ENCODE measurements at regions not wholly inside any gene's neighbourhood (a gene's known extent, or its start where the extent isn't known, plus 50 kb on each side); places are given as distances from the start of the nearest gene placed in this dataset.

- Histone ChIP-seq H3K4me3 (ENCODE audit: low read depth, low read length) (no peak overlapping the region), H3K27me3 (ENCODE audit: control insufficient read depth, insufficient read depth, low read length) (no peaks in the 10 kb centered on the region), H3K36me3 (ENCODE audit: control insufficient read depth, insufficient read depth, low read length) (no peaks in the 10 kb centered on the region)
- no peak for TF ChIP-seq CTCF (IDR thresholded peaks at IDR 0.05; ENCODE audit: insufficient read depth, low read length, severe bottlenecking)
- DNase-seq (ENCODE audit: low read depth): no peak
- no peak for FAIRE-seq
Observed at GRCh38 chr3:89624494-89624893, 517.1 kb downstream of the EPHA3 start.

GRCh38 chr3:89625945-89626344 lies 518.5 kb downstream of the EPHA3 start:
- DNase-seq (ENCODE audit: low read depth): no peak
- Histone ChIP-seq H3K36me3 (ENCODE audit: control insufficient read depth, insufficient read depth, low read length) (no peaks in the 10 kb centered on the region), H3K27me3 (ENCODE audit: control insufficient read depth, insufficient read depth, low read length) (no peaks in the 10 kb centered on the region), H3K4me3 (ENCODE audit: low read depth, low read length) (no peak overlapping the region)
- FAIRE-seq: no peak
- no peak for TF ChIP-seq CTCF (IDR thresholded peaks at IDR 0.05; ENCODE audit: insufficient read depth, low read length, severe bottlenecking)

GRCh38 chr3:89628856-89629670 lies 521.6 kb downstream of the EPHA3 start:
- Histone ChIP-seq H3K27me3 (ENCODE audit: control insufficient read depth, insufficient read depth, low read length) (no peaks in the 10 kb centered on the region), H3K4me3 (ENCODE audit: low read depth, low read length) (no peak overlapping the region), H3K36me3 (ENCODE audit: control insufficient read depth, insufficient read depth, low read length) (no peaks in the 10 kb centered on the region)
- no peak for DNase-seq (ENCODE audit: low read depth)
- no peak for TF ChIP-seq CTCF (IDR thresholded peaks at IDR 0.05; ENCODE audit: insufficient read depth, low read length, severe bottlenecking)
- no peak for FAIRE-seq

- no peak overlapping the region for H3K4me3 ChIP-seq (ENCODE audit: low read depth, low read length)
- H3K36me3 ChIP-seq (ENCODE audit: control insufficient read depth, insufficient read depth, low read length): no peaks in the 10 kb centered on the region
- no peak for TF ChIP-seq CTCF (IDR thresholded peaks at IDR 0.05; ENCODE audit: insufficient read depth, low read length, severe bottlenecking)
- no peaks in the 10 kb centered on the region for H3K27me3 ChIP-seq (ENCODE audit: control insufficient read depth, insufficient read depth, low read length)
- peak; percentile 29 for DNase-seq (ENCODE audit: low read depth)
- FAIRE-seq: no peak
Observed at GRCh38 chr3:89635137-89635536, 527.7 kb downstream of the EPHA3 start.

GRCh38 chr3:89644716-89645115 lies 537.3 kb downstream of the EPHA3 start:
- Histone ChIP-seq H3K36me3 (ENCODE audit: control insufficient read depth, insufficient read depth, low read length) (no peaks in the 10 kb centered on the region), H3K27me3 (ENCODE audit: control insufficient read depth, insufficient read depth, low read length) (no peaks in the 10 kb centered on the region), H3K4me3 (ENCODE audit: low read depth, low read length) (no peak overlapping the region)
- FAIRE-seq: no peak
- DNase-seq (ENCODE audit: low read depth): no peak
- TF ChIP-seq CTCF (IDR thresholded peaks at IDR 0.05; ENCODE audit: insufficient read depth, low read length, severe bottlenecking): no peak

GRCh38 chr3:89649431-89649830 lies 542.0 kb downstream of the EPHA3 start:
- H3K4me3 ChIP-seq (ENCODE audit: low read depth, low read length): no peak overlapping the region
- H3K27me3 ChIP-seq (ENCODE audit: control insufficient read depth, insufficient read depth, low read length): no peaks in the 10 kb centered on the region
- H3K36me3 ChIP-seq (ENCODE audit: control insufficient read depth, insufficient read depth, low read length): no peaks in the 10 kb centered on the region
- TF ChIP-seq CTCF (IDR thresholded peaks at IDR 0.05; ENCODE audit: insufficient read depth, low read length, severe bottlenecking): no peak
- FAIRE-seq (no peak), DNase-seq (ENCODE audit: low read depth) (no peak)
